MM.1S (cell line): ENCODE measurements at regions not wholly inside any gene's neighbourhood (a gene's known extent, or its start where the extent isn't known, plus 50 kb on each side); places are given as distances from the start of the nearest gene placed in this dataset.

Experiments used
- CTCF ChIP-seq: fragments of 300-600 bp; sonication (generic); IDR thresholded peaks from 2 replicates; pipeline ENCODE4 v1.5.1; 2016; ENCODE audit warnings: antibody characterized with exemption, low read length, mixed read lengths
- EZH2 ChIP-seq: fragments of 300-600 bp; sonication (generic); optimal IDR thresholded peaks from 2 replicates; pipeline ENCODE3; 2017; ENCODE audit warnings: low read depth, mild to moderate bottlenecking, antibody characterized with exemption, low read length, mixed read lengths
- EZH2phosphoT487 ChIP-seq: fragments of 300-600 bp; sonication (generic); IDR thresholded peaks from 2 replicates; pipeline ENCODE4 v1.6.1; 2018; ENCODE audit warnings: antibody characterized with exemption, low read length

GRCh38 chrX:92224406-92224805, 445.2 kb downstream of the PCDH11X start:
- no peak for TF ChIP-seq CTCF
- no peak for TF ChIP-seq EZH2
- TF ChIP-seq EZH2phosphoT487, result no peak
